SK-N-SH (cell line): ENCODE measurements at regions not wholly inside any gene's neighbourhood (a gene's known extent, or its start where the extent isn't known, plus 50 kb on each side); places are given as distances from the start of the nearest gene placed in this dataset.

Experiments
- JUND ChIP-seq: IDR thresholded peaks from 2 replicates; pipeline ENCODE4 v1.4.0; 2012
- NFIC ChIP-seq: IDR thresholded peaks from 2 replicates; pipeline ENCODE4 v1.4.0; 2012; ENCODE audit warnings: borderline replicate concordance
- NRF1 ChIP-seq: IDR thresholded peaks from 2 replicates; pipeline ENCODE4 v1.6.1; 2012; ENCODE audit warnings: low read depth, mild to moderate bottlenecking, low read length
- POLR2AphosphoS5 ChIP-seq: IDR thresholded peaks from 2 replicates; pipeline ENCODE4 v1.6.1; 2012; ENCODE audit warnings: low read depth, low read length
- RAD21 ChIP-seq: IDR thresholded peaks from 2 replicates; pipeline ENCODE4 v1.6.1; 2012; ENCODE audit warnings: mild to moderate bottlenecking, low read length
- RCOR1 ChIP-seq: fragments of 150-350 bp; IDR thresholded peaks from 2 replicates; pipeline ENCODE4 v1.6.1; 2017; ENCODE audit warnings: antibody characterized with exemption, low read length
- SMC3 ChIP-seq: IDR thresholded peaks from 2 replicates; pipeline ENCODE4 v1.6.1; 2012; ENCODE audit warnings: low read depth, low read length, improper control_type of control experiment
- TF ChIP-seq, protein P1 (sequence below): fragments of 200-600 bp; sonication (generic); IDR thresholded peaks from 2 replicates; pipeline ENCODE4 v1.6.1; 2017; ENCODE audit warnings: antibody characterized with exemption, mild to moderate bottlenecking, moderate library complexity
- TF ChIP-seq, protein P2 (sequence below): IDR thresholded peaks from 2 replicates; pipeline ENCODE4 v1.6.1; 2012; ENCODE audit warnings: mild to moderate bottlenecking, low read depth, low read length, moderate library complexity

GRCh38 chr5:34498572-34498971, 157.6 kb upstream of the RAI14 start:
- TF ChIP-seq NFIC, result no peak
- TF ChIP-seq, protein P1, sequence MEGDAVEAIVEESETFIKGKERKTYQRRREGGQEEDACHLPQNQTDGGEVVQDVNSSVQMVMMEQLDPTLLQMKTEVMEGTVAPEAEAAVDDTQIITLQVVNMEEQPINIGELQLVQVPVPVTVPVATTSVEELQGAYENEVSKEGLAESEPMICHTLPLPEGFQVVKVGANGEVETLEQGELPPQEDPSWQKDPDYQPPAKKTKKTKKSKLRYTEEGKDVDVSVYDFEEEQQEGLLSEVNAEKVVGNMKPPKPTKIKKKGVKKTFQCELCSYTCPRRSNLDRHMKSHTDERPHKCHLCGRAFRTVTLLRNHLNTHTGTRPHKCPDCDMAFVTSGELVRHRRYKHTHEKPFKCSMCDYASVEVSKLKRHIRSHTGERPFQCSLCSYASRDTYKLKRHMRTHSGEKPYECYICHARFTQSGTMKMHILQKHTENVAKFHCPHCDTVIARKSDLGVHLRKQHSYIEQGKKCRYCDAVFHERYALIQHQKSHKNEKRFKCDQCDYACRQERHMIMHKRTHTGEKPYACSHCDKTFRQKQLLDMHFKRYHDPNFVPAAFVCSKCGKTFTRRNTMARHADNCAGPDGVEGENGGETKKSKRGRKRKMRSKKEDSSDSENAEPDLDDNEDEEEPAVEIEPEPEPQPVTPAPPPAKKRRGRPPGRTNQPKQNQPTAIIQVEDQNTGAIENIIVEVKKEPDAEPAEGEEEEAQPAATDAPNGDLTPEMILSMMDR, result no peak
- TF ChIP-seq, protein P2, sequence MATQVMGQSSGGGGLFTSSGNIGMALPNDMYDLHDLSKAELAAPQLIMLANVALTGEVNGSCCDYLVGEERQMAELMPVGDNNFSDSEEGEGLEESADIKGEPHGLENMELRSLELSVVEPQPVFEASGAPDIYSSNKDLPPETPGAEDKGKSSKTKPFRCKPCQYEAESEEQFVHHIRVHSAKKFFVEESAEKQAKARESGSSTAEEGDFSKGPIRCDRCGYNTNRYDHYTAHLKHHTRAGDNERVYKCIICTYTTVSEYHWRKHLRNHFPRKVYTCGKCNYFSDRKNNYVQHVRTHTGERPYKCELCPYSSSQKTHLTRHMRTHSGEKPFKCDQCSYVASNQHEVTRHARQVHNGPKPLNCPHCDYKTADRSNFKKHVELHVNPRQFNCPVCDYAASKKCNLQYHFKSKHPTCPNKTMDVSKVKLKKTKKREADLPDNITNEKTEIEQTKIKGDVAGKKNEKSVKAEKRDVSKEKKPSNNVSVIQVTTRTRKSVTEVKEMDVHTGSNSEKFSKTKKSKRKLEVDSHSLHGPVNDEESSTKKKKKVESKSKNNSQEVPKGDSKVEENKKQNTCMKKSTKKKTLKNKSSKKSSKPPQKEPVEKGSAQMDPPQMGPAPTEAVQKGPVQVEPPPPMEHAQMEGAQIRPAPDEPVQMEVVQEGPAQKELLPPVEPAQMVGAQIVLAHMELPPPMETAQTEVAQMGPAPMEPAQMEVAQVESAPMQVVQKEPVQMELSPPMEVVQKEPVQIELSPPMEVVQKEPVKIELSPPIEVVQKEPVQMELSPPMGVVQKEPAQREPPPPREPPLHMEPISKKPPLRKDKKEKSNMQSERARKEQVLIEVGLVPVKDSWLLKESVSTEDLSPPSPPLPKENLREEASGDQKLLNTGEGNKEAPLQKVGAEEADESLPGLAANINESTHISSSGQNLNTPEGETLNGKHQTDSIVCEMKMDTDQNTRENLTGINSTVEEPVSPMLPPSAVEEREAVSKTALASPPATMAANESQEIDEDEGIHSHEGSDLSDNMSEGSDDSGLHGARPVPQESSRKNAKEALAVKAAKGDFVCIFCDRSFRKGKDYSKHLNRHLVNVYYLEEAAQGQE, result no peak
- TF ChIP-seq SMC3, result no peak
- TF ChIP-seq RAD21, result no peak
- TF ChIP-seq POLR2AphosphoS5, result no peak
- TF ChIP-seq JUND, result no peak
- TF ChIP-seq NRF1, result no peak
- no peak for TF ChIP-seq RCOR1
